ENCODE measurements at regions not wholly inside any gene's neighbourhood (a gene's known extent, or its start where the extent isn't known, plus 50 kb on each side); places are given as distances from the start of the nearest gene placed in this dataset.

DNA sequence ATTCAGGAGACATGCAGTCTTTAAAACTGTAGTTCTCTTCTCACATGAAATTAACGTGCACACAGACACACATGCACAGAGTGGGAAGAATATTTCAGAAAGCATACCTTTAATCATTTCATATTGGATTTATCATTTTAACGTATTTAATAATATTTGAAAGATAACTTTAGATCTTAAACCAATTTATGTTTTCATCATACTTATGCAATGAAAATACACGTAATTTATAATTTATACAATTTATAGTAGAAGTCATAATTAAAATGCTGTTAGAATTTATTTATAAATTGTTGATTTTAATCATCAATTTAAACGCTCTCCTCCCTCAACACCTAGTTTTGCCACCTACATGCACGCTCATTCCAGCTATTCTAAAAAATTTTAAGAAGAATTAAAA lies 894.9 kb upstream of the CTNND2 start:
- TF ChIP-seq, protein P1, sequence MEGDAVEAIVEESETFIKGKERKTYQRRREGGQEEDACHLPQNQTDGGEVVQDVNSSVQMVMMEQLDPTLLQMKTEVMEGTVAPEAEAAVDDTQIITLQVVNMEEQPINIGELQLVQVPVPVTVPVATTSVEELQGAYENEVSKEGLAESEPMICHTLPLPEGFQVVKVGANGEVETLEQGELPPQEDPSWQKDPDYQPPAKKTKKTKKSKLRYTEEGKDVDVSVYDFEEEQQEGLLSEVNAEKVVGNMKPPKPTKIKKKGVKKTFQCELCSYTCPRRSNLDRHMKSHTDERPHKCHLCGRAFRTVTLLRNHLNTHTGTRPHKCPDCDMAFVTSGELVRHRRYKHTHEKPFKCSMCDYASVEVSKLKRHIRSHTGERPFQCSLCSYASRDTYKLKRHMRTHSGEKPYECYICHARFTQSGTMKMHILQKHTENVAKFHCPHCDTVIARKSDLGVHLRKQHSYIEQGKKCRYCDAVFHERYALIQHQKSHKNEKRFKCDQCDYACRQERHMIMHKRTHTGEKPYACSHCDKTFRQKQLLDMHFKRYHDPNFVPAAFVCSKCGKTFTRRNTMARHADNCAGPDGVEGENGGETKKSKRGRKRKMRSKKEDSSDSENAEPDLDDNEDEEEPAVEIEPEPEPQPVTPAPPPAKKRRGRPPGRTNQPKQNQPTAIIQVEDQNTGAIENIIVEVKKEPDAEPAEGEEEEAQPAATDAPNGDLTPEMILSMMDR (conservative IDR thresholded peaks at IDR 0.05; ENCODE audit: low read depth, low read length), result no peak
- no peak overlapping the region for H3K4me3 ChIP-seq (ENCODE audit: low read depth, low read length)
- no peak for DNase-seq (ENCODE audit: low read depth)

GRCh38 chr5:12795333-12795663 lies 891.1 kb upstream of the CTNND2 start:
- H3K4me3 ChIP-seq (ENCODE audit: low read depth, low read length), result no peak overlapping the region
- TF ChIP-seq, protein P1 (conservative IDR thresholded peaks at IDR 0.05; ENCODE audit: low read depth, low read length), result no peak
- DNase-seq (ENCODE audit: low read depth), result no peak

DNA sequence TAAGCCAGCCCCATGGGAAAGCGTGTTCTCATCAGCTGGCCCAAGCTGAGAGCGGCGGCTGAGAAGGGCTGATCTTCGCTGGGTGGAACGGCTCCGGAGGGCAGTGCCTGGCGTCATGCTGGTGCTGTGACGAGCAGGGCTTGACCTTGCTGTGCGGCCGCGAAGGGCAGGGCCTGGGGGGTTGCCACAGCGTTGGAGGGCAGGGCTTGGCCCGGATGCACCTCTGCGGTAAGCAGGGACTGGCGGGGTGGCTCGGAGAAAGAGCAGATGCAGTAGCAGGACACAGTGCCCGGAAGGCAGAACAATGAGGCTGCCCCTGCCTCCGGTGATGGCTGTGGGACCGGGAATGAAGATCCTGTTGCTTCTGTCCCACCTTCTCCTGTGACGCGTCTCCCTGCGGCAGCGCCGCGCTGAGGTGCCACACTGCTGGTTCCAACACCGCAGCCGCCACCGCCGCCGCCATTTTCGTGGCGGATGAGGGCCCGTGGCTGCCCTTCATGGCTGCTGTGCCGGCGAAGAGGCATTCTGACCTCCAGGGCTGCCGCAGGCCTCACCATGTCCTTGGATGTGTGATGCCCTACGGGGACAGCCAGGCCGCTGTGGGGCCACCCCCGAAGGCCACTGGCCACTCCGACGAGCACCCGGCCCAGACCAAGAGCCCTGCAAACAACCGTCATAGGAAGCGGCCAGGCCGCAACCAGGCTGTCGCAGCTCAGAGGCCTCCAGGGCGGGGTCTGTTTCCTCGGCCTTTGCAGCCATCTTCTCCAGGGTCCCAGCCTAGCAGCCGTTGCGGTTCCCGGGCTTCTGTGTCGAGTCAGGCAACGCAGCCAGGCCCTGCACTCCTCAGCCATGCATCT lies 890.5 kb upstream of the CTNND2 start:
- no peak for DNase-seq (ENCODE audit: low read depth)
- H3K4me3 ChIP-seq (ENCODE audit: low read depth, low read length), result no peak overlapping the region
- TF ChIP-seq, protein P1 (conservative IDR thresholded peaks at IDR 0.05; ENCODE audit: low read depth, low read length), result no peak

GRCh38 chr5:12793373-12793772 lies 889.1 kb upstream of the CTNND2 start:
- H3K4me3 ChIP-seq (ENCODE audit: low read depth, low read length), result no peak overlapping the region
- TF ChIP-seq, protein P1 (conservative IDR thresholded peaks at IDR 0.05; ENCODE audit: low read depth, low read length), result no peak
- no peak for DNase-seq (ENCODE audit: low read depth)

GRCh38 chr5:12780536-12780935 lies 876.3 kb upstream of the CTNND2 start:
- TF ChIP-seq, protein P1 (conservative IDR thresholded peaks at IDR 0.05; ENCODE audit: low read depth, low read length), result no peak
- no peak for DNase-seq (ENCODE audit: low read depth)

GRCh38 chr5:12777342-12777741 lies 873.1 kb upstream of the CTNND2 start:
- TF ChIP-seq, protein P1 (conservative IDR thresholded peaks at IDR 0.05; ENCODE audit: low read depth, low read length), result no peak
- DNase-seq (ENCODE audit: low read depth), result no peak

More at GRCh38 chr5:12780536-12780935, 876.3 kb upstream of the CTNND2 start:
- no peak overlapping the region for H3K4me3 ChIP-seq (ENCODE audit: low read depth, low read length)

GRCh38 chr5:12772276-12772675 lies 868.0 kb upstream of the CTNND2 start:
- TF ChIP-seq, protein P1 (conservative IDR thresholded peaks at IDR 0.05; ENCODE audit: low read depth, low read length), result no peak
- no peak overlapping the region for H3K4me3 ChIP-seq (ENCODE audit: low read depth, low read length)
- DNase-seq (ENCODE audit: low read depth), result no peak

More at GRCh38 chr5:12777342-12777741, 873.1 kb upstream of the CTNND2 start:
- no peak overlapping the region for H3K4me3 ChIP-seq (ENCODE audit: low read depth, low read length)
